ENCODE measurements at regions not wholly inside any gene's neighbourhood (a gene's known extent, or its start where the extent isn't known, plus 50 kb on each side); places are given as distances from the start of the nearest gene placed in this dataset.
A peak's percentile ranks its signal among the peaks of the same experiment; 100 is the strongest.

DNA sequence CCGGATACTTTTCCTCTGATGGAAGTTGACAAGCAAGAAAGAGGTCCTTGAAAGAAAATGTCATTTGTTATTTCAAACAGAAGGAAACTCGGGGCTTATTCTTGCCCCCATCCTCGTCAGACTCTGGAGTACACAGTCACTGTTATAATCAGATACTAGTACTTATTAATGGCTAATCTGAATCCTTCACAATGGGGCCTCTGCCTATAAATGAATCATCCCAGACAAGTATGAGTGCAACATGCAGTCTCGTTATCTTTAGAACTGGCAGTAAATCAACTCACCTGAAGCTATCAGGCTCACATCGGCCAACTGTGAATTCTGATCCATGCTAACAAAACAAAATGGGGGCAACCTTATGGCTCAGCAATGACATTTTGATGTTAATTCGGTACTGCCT, 216.7 kb downstream of the GRIN2B start:
- no peak for DNase-seq

- DNase-seq = no peak
Measured at GRCh38 chr12:13749389-13749788, 232.0 kb downstream of the GRIN2B start.

DNA sequence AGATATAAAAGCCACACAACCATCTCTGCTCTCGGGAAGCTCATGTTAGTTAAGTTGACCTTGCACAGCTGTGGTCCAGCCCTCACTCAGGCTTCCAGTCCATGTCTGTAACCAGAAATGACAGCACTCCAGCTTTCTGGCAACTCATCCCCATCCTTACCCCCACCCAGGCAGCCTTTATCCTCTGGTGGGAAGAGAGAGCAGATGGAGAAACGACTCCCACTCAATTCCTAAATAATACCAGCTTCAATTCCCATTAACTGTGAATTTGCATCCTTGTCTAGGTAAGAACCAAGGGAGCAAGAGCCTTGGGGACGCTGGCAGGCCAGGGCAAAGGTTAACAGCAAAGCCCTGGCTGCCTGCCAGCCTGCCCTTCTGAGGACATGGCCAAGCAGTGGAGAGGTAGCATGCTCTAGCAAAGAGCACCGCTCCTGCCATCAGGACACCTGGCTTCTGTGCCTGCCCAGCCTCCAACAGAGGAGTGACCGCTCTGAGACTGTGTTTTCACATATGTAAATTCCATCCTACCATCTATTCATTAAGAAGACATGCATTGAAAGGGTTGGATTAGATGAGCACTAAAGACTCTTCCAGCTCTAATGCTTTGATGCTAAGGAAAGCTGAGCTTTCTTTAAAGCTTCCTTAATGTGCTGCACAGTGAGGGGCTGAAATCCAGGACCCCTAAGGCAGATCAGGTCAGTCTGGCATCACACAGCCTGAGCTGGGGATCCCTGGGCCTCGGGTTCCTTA, 236.1 kb downstream of the GRIN2B start:
- no peak for DNase-seq

DNA sequence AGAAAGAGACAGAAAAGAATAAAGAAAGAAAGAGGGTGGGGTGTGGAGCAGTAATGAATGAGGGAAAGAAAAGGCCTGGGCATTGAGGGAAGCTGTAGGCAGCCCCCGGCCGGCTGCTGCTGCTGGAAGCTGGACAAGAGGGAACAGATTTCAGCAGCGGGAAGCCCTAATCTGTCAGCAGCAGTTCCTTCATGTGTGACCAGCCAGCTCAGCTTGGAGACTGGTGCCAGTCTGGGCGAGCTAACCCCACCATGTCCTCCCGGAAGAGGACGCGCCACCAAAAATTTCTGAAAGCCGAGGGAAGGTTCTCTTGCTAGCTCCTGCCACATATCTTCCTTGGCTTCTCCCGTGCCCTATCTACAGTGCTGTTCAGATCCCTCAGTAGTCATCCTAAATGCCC, 236.8 kb downstream of the GRIN2B start:
- DNase-seq = no peak

- DNase-seq = no peak
Measured at GRCh38 chr12:13740149-13740545, 241.3 kb downstream of the GRIN2B start.

GRCh38 chr12:13735734-13736133, 245.7 kb downstream of the GRIN2B start:
- no peak for DNase-seq

- DNase-seq = no peak
Measured at GRCh38 chr12:13734584-13735152, 246.7 kb downstream of the GRIN2B start.

- no peak for DNase-seq
Measured at GRCh38 chr12:13727707-13728195, 253.7 kb downstream of the GRIN2B start.

DNA sequence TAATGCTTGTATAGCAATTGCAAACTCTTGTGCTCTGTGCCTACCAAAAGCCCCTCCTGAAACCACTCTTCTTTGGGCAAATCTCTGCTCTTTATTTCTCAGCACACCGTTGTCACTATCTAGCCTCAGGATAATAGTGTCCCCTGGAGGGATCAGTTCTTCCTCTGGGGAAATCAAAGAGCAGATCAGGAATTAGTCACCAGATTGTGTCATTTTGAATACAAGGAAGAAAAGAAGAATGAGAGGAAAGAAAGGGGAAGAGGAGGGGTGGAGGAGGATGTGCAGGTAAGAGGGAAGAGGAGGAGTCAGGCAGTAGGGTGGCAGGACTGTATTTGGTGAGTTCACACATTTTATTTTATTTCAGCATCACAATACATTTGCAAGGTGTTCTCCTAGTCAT, 256.4 kb downstream of the GRIN2B start:
- no peak for DNase-seq

DNA sequence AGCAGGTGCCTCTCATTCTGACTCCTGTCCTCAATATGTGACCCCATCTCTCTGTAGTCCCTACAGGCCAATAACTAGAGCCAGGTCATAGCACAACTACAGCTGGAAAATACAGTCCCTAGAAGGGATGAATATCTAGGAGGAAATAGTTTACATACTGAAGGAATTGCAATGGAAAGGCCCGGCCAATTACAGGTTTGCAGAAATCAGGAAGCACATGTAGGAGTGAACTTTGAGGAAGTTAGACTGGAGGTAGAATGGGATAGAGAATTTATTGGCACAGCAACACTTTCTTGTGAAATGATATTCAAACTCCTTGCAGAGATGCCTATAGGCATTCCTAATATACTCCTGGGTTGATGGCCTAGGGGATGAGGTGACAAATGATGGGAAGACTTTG, 257.3 kb downstream of the GRIN2B start:
- no peak for DNase-seq

DNA sequence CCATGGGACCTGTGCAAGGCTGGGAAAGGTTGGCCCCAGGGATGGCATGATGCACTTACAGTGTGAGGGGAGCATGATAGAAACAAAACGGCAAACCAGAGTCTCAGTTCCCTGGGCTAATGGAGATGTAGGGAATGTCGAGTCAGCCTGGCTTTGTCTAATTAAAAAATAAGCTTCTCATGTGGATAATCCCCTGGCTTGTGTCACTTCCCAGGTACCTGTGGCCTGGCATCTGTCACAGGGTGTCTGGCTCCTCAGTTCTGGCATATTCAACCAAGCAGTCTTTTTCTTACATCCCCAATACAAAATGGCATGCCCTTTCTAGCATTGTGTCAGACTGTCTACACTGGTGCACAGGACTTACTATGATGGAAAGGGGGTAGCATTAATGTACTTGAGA, 261.4 kb downstream of the GRIN2B start:
- DNase-seq = no peak

GRCh38 chr12:13718271-13718670, 263.1 kb downstream of the GRIN2B start:
- DNase-seq = no peak

DNA sequence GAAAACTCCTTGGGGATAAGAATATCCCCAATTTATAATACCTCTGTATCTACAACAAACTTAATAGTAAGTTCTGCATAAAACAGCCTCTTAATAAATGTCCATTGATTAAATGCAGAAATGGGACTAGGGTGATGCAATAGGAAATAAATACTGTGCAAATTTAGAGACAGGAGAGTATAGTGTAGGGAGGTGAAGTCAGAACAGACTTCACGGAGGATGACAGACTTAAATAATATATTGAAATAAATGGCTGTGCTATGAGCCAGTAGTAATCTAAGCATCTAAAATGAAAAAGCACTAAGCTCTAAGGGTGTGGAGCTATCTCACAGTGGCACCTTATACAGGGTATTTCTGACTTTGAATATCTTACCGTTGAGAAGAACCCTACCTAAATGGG, 265.3 kb downstream of the GRIN2B start:
- no peak for DNase-seq

GRCh38 chr12:13713556-13714410, 267.6 kb downstream of the GRIN2B start:
- peak; percentile 2 for DNase-seq

- DNase-seq = no peak
Measured at GRCh38 chr12:13707829-13708228, 273.6 kb downstream of the GRIN2B start.

DNA sequence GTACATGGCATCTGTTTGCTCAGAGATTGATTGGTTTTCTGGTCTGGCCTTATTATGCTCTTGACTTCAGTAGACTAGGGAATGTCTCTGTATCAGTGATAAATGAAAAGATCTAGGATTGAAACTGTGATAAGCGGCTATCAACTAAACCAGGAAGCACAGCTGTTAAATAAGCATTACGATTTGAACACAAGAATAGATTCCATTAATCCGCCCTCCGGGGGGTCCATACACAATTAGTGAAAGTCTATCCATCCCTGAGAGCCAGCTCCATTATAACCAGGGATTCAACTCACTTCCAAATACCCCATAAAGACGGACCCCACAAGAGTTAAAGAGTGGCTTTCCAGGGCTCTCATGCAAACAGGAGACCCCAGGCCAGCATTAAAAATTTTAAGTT, 279.0 kb downstream of the GRIN2B start:
- DNase-seq = no peak

GRCh38 chr12:13701502-13701901, 279.9 kb downstream of the GRIN2B start:
- DNase-seq = no peak

- no peak for DNase-seq
Measured at GRCh38 chr12:13697973-13698372, 283.4 kb downstream of the GRIN2B start.

DNA sequence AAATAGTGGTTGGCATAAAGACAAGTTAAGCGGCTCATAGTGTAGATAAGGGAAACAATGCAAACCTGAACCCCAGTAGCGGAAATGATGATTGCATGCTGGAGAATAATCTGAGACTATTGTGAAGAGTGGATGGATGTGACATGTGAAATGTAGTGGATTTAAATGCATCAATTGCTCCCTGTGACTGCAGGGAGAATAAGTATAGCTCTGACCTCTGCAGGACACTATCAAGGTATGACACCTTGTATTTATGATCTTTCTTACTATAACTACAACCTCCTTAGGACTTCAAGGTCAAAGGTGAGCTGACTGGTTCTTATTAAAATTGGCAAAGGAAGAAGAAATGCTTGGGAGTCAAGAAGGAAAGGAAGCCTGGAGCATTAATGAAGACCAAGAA, 285.6 kb downstream of the GRIN2B start:
- no peak for DNase-seq

- no peak for DNase-seq
Measured at GRCh38 chr12:13692332-13692731, 289.1 kb downstream of the GRIN2B start.

DNA sequence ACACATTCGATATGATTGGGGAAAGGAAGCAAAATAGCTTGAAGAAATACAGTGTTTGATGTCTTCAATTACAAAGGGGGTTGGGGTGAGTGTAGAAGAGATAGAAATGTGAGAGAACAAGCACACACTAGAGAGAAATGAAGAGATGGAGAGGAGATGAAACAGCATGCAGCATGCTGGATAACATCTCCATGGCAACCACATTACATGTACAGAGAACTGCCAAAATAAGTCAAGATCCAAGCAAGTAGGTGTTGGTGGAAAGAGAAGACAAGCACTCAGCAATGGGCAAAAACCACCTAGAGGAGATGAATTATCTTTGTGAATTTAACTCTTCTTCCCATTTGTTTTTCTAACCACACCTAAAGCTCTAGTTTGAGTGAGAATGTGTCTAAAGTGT, 289.8 kb downstream of the GRIN2B start:
- no peak for DNase-seq

GRCh38 chr12:13687633-13688032, 293.8 kb downstream of the GRIN2B start:
- DNase-seq = no peak

DNA sequence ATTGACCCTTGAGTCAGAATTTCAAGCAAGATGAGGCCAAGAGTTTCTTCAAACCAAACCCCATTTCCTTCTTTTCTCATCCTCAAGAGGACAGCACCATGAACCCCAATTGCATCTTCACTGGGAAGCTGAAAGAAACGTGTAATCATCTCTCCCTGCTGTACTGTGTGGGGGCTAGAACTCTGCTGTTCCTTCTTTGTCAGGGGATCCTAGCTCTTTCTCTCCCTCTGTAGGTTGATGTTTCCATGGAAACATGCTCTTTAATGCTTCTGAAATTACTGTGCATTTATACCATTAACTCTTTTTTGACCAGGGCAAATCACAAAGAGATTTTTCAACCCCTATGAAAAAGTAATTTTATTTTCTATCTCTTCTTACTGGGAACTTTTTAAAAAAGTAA, 295.1 kb downstream of the GRIN2B start:
- no peak for DNase-seq

Measured in muscle of arm (tissue), 1 donor.